HG03439 (cell line): ENCODE measurements at regions not wholly inside any gene's neighbourhood (a gene's known extent, or its start where the extent isn't known, plus 50 kb on each side); places are given as distances from the start of the nearest gene placed in this dataset.

Experiments used
- ATAC-seq: cut with Tn5 transposase; IDR thresholded peaks from one replicate; pipeline ENCODE4 v1.9.1; 2021; ENCODE audit warnings: mild to moderate bottlenecking, moderate library complexity; ENCODE audit not compliant: unreplicated experiment

DNA sequence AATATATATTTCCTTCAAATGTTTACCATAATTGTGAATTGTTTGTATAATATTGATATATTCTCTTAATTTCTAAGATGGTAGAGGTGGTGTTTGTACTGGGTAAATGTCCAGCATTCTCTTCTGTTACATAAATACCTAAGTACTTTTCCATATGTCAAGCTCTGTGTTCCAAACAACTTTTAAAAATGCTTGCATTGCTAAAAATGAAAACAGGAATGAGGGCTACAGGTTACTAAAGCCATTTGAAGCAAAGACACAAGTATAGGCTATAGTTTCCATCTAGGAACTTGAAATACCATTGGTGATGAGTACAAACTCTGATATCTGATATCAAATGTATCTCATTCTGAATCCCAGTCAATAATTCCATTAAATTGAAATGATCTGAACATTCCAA is 233.6 kb upstream of the SORCS1 start:
- no peak for ATAC-seq

- no peak for ATAC-seq
These were observed 227.4 kb upstream of the SORCS1 start for GRCh38 chr10:107391901-107392300.

GRCh38 chr10:107390563-107390962 is 226.1 kb upstream of the SORCS1 start:
- no peak for ATAC-seq

DNA sequence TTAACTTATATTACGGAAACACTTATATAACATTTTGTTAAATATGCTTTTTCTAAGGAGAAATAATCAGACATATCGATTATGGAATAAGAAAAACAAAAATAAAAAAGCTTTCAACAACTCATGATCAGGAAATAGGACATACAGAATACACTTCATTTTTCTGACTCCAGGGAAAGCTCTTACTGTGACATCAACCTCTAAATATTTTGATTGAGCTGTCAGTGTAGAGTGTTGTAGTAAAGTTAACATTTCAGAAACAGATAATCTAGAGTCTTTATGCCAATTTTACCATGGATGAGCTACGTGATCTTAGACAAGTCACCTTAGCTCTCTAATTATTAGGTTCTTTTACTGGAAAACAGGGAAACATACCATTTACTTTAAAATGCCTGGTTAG is 218.9 kb upstream of the SORCS1 start:
- ATAC-seq = no peak

GRCh38 chr10:107379601-107380000 is 215.1 kb upstream of the SORCS1 start:
- ATAC-seq = no peak

- ATAC-seq = no peak
These were observed 207.3 kb upstream of the SORCS1 start for GRCh38 chr10:107371801-107372200.

DNA sequence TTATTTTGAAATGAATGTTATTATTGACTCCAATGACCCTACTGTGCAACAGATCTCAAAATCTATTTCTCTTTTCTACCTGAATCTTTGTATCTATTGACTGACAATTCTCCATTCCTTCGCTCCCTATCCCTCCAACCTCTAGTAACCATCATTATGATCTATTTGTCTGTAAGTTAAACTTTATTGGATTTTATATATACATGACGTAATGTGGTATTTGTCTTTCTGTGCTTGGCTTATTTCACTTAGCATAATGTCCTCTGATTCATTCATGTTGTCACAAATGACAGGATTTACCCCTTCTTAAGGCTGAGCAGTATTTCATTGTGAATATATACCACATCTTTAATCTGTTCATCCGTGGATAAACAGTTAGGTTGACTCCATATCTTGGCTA is 200.4 kb upstream of the SORCS1 start:
- ATAC-seq = no peak

- no peak for ATAC-seq
These were observed 197.8 kb upstream of the SORCS1 start for GRCh38 chr10:107362306-107362705.

DNA sequence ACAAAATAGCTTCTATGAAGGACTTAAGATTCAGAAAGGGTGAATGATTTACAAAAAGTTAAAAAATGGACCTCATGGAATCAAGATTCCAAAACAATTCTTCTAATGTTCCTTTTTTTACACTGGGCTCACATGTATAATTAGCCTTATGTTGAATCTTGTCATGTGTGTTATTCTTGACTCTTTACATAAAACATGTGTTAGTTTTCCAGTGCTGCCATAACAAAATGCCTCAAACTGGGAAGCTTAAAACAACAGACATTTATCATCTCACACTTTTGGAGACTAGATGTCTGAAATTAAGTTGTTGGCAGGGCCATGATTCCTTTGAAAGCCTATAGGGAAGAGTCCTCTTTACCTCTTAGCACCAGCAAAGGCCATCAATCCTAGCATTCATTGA is 192.5 kb upstream of the SORCS1 start:
- no peak for ATAC-seq

DNA sequence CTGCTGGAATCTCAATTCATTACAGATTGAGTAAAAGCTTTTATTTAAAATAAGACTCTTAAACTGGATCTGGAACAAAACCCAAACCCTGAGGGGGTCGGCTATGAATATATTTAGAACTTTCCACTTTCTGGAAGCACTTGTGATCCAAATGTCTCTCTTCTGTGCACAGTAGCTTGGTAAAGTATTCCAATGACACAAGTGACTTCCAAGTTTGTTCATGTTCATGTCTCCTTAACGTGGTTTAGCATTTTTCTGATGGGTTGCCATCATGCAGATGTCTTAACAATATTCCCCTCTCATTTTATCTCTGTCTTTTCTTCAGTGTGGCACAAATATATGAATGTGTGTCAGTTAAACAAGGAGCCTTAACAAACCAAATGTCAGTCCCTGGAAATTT is 191.9 kb upstream of the SORCS1 start:
- ATAC-seq = no peak

DNA sequence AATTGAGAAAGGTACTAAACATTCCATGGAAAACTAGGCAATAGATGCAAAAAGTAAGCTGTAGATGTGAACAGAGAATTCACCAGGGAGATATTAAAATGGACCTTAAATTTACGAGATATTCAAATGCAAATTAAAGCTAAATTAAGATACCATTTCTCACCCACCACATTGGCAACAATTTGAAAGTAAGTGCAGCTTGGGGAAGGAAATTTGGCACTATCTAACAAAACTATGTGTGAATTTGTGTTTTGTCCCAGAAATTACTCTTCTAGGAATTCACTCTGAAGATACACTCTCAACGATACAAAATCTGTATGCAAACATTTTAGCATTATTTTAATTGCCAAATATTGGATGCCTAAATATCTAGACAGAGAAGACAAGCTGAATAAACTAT is 178.2 kb upstream of the SORCS1 start:
- ATAC-seq = no peak

GRCh38 chr10:107341281-107341680 is 176.8 kb upstream of the SORCS1 start:
- ATAC-seq = no peak

DNA sequence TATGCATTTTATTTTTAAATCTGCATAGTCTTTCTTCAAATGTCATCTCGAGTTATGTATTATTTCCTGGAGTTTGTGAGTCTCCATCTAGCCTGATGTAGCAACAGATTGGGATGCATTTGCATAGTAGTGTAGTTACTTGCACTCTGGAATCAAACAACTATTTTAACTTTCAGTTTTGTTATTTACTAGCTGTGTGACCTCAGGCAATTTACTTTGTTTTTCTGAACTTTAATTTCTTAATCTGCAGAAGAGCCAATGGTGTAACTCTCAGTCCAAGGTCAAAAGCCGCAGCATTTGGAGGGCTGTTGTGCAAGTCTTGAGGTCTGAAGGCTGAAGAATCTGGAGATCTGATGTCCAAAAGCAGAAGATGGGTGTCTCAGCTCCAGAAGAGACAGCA is 175.8 kb upstream of the SORCS1 start:
- ATAC-seq = no peak

DNA sequence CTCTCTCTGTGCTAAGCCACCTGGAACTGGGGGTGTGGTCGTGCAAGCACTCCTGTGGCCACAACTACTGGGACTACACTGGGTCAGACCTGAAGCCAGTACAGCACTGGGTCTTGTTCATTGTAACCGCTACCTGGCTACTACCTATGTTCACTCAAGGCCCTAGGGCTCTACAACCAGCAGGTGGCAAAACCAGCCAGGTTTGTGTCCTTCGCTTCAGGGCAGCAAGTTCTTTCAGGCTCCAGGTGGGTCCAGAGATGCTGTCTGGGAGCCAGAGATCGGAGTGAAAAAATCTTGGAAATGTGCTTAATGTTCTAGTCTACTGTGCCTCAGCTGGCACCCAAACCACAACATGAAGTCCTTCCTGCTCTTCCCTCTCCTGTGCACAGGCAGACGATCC is 171.6 kb upstream of the SORCS1 start:
- no peak for ATAC-seq

- ATAC-seq = no peak
These were observed 153.1 kb upstream of the SORCS1 start for GRCh38 chr10:107317592-107317991.

DNA sequence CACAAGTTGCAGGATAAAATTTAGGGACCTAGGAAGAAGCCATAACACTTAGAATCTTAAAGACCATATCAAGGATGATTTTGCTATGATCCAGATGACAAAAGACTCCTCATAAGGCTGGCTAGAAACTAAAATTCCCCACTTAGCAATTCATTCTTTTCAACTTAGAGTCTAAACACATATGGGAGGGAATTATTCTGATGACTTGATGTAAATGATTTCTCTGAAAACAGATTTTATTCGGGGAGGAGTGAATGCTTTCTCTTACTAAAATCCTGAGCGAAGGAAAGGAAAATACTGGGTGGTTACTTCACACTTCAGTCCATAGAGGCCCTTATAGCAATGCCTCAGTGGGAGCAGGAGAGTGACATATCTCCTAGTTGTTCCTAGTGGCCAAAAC is 138.7 kb upstream of the SORCS1 start:
- no peak for ATAC-seq

DNA sequence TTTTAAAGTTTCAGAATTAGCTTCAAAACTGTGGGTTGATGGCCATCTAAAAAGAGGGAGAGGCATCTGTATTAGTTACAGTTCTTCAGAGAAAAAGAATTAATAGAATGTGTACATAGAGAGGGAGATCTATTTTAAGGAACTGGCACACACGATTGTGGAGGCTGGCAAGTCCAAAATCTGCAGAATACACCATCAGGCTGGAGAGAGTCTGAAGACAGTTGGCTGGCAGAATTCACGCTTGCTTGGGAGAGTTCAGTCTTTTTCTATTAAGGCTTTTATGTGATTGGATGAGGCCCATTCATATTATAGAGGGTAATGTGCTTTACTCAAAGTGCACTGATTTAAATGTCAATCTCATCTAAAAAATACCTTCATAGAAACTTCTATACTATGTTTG is 135.1 kb upstream of the SORCS1 start:
- no peak for ATAC-seq

GRCh38 chr10:107284187-107284586 is 119.7 kb upstream of the SORCS1 start:
- no peak for ATAC-seq

- ATAC-seq = no peak
These were observed 115.8 kb upstream of the SORCS1 start for GRCh38 chr10:107280293-107280692.

DNA sequence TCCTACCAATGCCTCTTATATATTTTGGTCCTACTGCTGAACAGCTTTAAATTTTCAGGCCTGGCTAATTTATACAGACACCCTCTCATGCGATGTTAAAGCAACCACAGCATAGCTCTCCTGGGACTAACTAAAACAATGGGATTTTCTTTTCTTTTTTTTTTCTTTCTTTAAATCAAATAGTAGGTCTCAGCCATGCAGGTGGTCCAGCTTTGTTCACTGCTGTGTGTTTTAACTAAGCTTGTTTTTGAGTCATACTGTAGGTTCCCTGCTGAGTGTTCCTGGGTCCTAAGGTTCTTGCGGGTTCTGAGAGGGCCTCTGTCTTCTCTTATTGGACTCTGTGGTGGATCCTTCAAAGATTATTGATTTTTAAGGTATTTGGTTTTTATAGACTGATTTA is 113.1 kb upstream of the SORCS1 start:
- no peak for ATAC-seq

DNA sequence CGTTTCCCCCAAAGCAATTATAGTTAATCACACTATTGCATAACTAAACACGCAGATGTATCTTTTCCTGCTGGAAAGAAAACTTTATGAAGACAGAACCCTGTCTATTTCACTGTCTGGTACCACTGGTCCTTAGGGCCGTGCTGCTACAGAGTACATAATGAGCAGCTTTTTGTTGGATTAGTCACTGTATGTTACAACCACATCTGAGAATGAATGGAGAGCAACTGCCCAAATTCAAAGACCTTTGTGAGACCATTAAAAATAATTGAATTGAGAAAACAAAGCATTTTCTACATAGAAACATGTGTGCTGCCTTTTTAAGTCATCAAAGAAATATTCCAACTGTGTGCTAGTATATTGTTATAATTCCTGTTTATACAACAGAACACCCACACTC is 111.3 kb upstream of the SORCS1 start:
- no peak for ATAC-seq

DNA sequence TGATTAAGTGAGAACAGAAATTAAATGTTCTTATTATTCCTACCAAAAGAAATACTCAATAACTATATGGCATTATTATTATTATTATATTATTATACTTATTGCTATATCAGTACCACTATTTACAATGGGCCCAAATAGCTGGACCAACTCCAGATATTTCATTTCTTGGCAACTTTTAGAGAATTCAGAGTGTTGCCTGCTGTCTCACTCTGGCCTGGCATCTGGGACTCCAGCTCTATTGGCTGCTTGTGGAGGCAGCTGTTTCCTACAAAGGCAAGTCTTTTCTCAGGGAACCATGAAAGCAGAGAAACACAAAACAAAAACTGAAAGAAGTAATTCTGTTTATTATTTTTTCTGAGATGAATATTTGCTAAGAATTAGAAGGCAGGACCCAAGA is 105.1 kb upstream of the SORCS1 start:
- no peak for ATAC-seq

- ATAC-seq = no peak
These were observed 100.2 kb upstream of the SORCS1 start for GRCh38 chr10:107264742-107265141.

DNA sequence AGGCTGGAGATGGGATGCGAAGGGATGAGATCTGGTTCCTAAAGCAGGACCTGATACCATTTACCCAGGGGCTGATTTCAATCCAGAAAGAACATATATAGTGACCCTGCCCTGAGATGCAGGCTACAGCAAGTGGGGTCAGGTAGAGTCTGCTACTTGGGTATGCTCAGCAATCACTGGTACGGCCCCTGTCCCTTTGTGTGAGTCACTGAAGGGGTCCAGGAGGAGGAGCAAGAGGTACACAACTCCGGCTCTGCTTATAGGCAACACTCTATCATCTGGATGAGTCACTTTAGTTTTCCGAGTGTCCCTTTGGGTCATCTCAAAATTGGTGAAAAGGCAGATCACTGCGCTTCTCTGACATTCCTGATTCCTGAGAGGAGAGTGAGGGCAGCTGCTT is 79.6 kb upstream of the SORCS1 start:
- ATAC-seq = no peak
